ENCODE measurements at regions not wholly inside any gene's neighbourhood (a gene's known extent, or its start where the extent isn't known, plus 50 kb on each side); places are given as distances from the start of the nearest gene placed in this dataset.

GRCh38 chr2:217149087-217149660, 289.3 kb upstream of the TNP1 start:
- DNase-seq (ENCODE audit: low read depth): no peak
- H3K4me3 ChIP-seq (replicated peaks; ENCODE audit: low read depth, low read length): no peak overlapping the region
- no peak for TF ChIP-seq CTCF (IDR thresholded peaks at IDR 0.05; ENCODE audit: low read length, missing control alignments)

- no peak for TF ChIP-seq CTCF (IDR thresholded peaks at IDR 0.05; ENCODE audit: low read length, missing control alignments)
- DNase-seq (ENCODE audit: low read depth): no peak
- no peak overlapping the region for H3K4me3 ChIP-seq (replicated peaks; ENCODE audit: low read depth, low read length)
Observed at GRCh38 chr2:217147818-217148217, 288.0 kb upstream of the TNP1 start.

- no peak overlapping the region for H3K4me3 ChIP-seq (replicated peaks; ENCODE audit: low read depth, low read length)
- no peak for TF ChIP-seq CTCF (IDR thresholded peaks at IDR 0.05; ENCODE audit: low read length, missing control alignments)
- no peak for DNase-seq (ENCODE audit: low read depth)
Observed at GRCh38 chr2:217146956-217147355, 287.1 kb upstream of the TNP1 start.

GRCh38 chr2:217142649-217143266, 282.9 kb upstream of the TNP1 start:
- H3K4me3 ChIP-seq (replicated peaks; ENCODE audit: low read depth, low read length): no peak overlapping the region
- DNase-seq (ENCODE audit: low read depth): peak; percentile 20
- TF ChIP-seq CTCF (IDR thresholded peaks at IDR 0.05; ENCODE audit: low read length, missing control alignments): peak; percentile 65

GRCh38 chr2:217138284-217138683, 278.4 kb upstream of the TNP1 start:
- DNase-seq (ENCODE audit: low read depth): no peak
- no peak overlapping the region for H3K4me3 ChIP-seq (replicated peaks; ENCODE audit: low read depth, low read length)
- TF ChIP-seq CTCF (IDR thresholded peaks at IDR 0.05; ENCODE audit: low read length, missing control alignments): no peak

- H3K4me3 ChIP-seq (replicated peaks; ENCODE audit: low read depth, low read length): no peak overlapping the region
- TF ChIP-seq CTCF (IDR thresholded peaks at IDR 0.05; ENCODE audit: low read length, missing control alignments): no peak
- no peak for DNase-seq (ENCODE audit: low read depth)
Observed at GRCh38 chr2:217127744-217128143, 267.9 kb upstream of the TNP1 start.

GRCh38 chr2:217125014-217125413, 265.1 kb upstream of the TNP1 start:
- TF ChIP-seq CTCF (IDR thresholded peaks at IDR 0.05; ENCODE audit: low read length, missing control alignments): no peak
- H3K4me3 ChIP-seq (replicated peaks; ENCODE audit: low read depth, low read length): no peak overlapping the region
- no peak for DNase-seq (ENCODE audit: low read depth)

All from fibroblast of pulmonary artery (primary cell).